GM12865 (cell line): ENCODE measurements at regions not wholly inside any gene's neighbourhood (a gene's known extent, or its start where the extent isn't known, plus 50 kb on each side); places are given as distances from the start of the nearest gene placed in this dataset.

ENCODE experiments used
- DNase-seq: peaks from one replicate; pipeline ENCODE4 v3.0.0; 2010; ENCODE audit warnings: low read depth
- H3K4me3 ChIP-seq: 2 replicates; pipeline ENCODE4 v1.5.1; 2011; ENCODE audit warnings: mild to moderate bottlenecking, low read depth, low read length, control low read depth
- TF ChIP-seq, protein P1 (sequence below): IDR thresholded peaks from 2 replicates; pipeline ENCODE4 v1.5.1; 2011; ENCODE audit warnings: low read length, control low read depth, low read depth, inconsistent platforms; ENCODE audit not compliant: insufficient read depth; ENCODE audit errors: missing control alignments

DNA sequence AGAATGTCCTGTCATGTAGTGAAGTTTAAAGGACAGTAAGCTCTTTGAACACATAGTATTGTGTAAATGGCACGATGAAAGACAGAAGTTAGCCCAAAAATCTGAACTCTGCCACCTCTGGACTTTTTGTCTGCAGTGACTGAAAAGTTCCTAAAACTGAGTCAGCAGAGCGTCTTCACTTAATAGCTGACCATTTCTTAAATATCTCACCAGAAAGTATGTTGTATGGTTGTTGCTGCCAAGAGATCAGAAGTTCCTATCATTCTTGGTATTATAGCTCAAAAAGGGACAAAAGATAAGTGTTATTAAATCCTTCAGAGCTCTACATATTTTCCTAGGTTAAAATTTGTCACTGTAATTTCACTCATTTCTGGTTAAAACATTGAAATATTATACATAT, 1003.0 kb downstream of the TTLL7 start:
- DNase-seq: no peak
- no peak overlapping the region for H3K4me3 ChIP-seq
- TF ChIP-seq, protein P1, sequence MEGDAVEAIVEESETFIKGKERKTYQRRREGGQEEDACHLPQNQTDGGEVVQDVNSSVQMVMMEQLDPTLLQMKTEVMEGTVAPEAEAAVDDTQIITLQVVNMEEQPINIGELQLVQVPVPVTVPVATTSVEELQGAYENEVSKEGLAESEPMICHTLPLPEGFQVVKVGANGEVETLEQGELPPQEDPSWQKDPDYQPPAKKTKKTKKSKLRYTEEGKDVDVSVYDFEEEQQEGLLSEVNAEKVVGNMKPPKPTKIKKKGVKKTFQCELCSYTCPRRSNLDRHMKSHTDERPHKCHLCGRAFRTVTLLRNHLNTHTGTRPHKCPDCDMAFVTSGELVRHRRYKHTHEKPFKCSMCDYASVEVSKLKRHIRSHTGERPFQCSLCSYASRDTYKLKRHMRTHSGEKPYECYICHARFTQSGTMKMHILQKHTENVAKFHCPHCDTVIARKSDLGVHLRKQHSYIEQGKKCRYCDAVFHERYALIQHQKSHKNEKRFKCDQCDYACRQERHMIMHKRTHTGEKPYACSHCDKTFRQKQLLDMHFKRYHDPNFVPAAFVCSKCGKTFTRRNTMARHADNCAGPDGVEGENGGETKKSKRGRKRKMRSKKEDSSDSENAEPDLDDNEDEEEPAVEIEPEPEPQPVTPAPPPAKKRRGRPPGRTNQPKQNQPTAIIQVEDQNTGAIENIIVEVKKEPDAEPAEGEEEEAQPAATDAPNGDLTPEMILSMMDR: no peak

DNA sequence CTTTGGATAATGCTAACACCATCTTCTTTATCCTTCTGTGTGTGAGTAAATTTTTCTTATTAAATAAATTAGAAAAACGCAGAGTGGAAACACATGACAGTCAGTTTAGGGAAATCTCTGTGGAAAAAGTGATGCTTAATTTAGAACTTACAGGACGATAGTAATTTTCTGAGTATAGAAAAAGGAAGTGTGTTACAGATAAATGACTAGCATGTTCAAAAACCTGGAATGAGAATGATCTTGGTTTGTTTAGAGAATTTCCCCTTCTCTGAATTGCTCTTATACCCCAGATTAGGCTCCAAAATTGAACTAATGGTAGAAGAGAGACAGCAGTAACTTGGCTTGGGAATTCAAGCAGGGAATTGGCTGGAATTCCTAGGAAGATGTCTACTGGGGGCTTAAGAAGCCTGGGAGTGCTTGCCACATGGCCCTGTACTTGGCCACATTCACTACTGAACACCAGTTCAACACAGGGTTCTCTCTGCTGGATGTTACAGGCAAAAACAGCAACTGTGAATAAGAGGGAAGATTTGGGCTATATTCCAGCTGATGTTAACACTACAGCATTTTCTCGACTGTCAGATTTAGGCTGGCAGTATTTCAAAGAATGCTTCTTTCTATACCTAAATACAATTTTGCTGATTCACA, 1004.2 kb downstream of the TTLL7 start:
- no peak for DNase-seq
- TF ChIP-seq, protein P1: no peak

DNA sequence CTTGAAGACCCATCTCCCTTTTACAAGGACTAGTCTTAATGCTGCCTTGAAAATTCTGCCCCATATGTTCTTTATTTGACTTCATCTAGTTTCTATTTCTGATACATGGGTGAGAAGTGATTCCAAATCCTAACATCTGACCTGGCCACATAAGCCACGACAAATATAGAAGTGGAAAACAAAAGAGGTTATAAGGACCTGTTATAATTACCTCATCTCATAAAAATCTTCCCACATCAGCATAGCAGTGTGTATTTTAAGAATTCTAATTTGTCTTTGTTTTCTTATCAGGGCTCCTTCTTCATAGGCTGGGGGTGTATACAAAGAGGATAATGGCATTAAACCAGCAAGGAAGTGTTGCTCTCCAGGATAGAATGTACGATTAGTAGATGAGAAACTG, 1007.4 kb downstream of the TTLL7 start:
- no peak overlapping the region for H3K4me3 ChIP-seq
- TF ChIP-seq, protein P1: no peak
- no peak for DNase-seq

More for the DNA sequence above, 1004.2 kb downstream of the TTLL7 start:
- H3K4me3 ChIP-seq: no peak overlapping the region

DNA sequence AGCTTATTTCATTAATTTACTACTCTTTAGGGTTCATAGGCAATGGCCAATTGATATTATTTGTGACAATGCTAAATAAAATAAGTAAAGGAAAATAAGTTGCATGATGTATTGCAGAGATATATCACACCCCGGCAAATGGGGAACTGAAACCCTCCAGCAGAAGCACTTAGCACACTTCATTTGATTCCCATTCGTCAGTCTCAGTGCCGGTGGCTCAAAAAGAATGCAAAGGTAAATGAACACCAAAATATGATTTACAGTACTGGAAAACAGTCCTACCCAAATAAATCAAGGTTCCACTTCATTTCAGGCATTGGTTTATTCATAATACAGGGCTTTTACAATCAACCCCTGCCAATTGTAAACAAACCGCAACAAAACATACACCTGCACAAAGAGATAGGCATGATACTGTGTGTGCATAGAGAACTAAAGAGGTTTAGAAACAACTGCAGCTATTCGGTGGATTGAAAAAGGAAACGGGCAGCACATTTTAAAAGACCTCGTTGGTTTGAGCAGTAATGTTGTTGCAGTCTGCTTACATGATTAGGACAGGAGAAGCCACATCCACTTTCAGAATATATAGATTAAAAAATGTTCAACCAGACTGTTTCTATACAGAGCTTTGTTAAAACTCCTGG, 1019.2 kb downstream of the TTLL7 start:
- DNase-seq: peak; percentile 65
- H3K4me3 ChIP-seq: no peak overlapping the region
- TF ChIP-seq, protein P1: no peak

DNA sequence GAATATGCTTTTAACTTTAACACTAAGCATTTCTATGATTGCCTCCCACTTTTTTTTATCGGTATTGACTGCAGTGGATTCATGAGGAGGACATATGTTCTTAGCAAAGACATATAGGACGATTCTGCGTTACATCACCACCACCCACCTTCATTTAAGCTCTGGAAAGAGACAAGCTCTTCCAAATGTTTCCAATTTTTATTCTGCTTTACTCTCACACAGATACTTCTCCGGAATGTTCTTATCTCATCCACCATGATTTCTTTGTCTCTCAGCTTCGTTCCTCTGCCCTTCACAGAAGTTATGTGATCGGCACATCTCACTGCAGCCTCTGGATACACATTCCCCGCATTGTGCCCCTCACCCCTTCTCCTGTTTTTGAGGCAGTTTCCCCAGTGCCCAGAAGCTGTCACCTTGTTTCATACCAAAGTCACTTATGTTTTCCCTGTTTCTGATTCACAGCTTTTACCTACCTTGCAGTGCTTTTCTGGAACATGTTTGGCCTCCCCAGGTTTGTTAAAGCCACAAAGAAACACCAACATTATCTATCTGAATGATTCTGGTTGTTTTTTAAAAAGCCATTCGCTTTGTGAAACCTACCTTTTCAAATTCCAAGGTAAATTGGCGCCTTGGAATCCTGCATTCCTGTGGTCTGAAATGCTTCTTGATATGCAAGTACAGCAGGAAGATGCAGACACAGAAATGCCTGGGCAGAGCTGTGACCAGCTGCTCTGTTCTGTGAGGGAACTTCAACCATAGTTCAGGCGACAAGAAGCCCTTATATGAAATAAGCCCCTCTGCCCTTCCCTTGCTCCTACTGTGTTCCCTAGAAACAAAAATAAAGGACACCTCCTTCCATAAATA, 1020.2 kb downstream of the TTLL7 start:
- DNase-seq: no peak
- no peak overlapping the region for H3K4me3 ChIP-seq
- TF ChIP-seq, protein P1: no peak

DNA sequence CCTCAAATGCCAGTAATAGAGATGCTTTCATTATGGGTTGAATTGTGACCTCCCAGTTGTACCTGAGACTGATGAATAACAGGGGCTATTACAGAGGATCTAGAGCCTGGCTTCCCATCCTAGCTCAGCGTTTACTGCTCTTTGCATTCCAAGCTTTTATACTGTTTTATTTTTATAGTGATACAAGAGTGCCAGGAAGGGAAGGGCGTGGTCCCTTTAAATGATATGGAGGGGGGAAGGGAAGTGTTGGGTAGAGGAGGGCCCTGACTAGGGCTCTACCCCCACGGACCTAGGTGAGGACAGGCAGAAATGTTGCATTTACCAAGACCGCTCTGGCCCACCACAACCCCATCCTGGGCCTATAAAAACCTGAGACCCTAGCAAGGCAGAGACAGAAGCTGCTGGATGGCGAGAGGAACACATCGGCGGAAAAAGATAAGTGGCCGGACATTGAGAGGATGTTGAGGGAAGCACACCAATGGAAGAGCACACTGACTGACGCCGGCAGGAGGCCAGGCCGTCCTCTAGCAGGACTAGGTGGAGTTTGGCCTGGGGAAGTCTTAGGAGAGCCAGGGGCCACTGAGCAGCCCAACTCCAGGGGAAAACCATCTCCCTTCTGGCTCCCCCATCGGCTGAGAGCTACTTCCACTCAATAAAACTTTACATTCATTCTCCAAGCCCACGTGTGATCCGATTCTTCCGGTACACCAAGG, 1025.9 kb downstream of the TTLL7 start:
- DNase-seq: no peak
- H3K4me3 ChIP-seq: no peak overlapping the region
- TF ChIP-seq, protein P1: no peak
